ENCODE measurements at regions not wholly inside any gene's neighbourhood (a gene's known extent, or its start where the extent isn't known, plus 50 kb on each side); places are given as distances from the start of the nearest gene placed in this dataset.
"Not testable (repeated sequence)": the region's sequence is repeated elsewhere in the genome, so short reads cannot be mapped to it uniquely, and the experiment has no call there.

GRCh38 chr9:30048396-30048795, 2336.0 kb upstream of the ACO1 start:
- no peak for DNase-seq (ENCODE audit: low spot score)
- in situ Hi-C loops (cut with HindIII; ENCODE audit: low sequenced_read_pairs) = no loop called here

GRCh38 chr9:30058463-30058862, 2326.0 kb upstream of the ACO1 start:
- no peak for DNase-seq (ENCODE audit: low spot score)
- in situ Hi-C loops (cut with HindIII; ENCODE audit: low sequenced_read_pairs) = no loop called here

GRCh38 chr9:30060976-30061375, 2323.5 kb upstream of the ACO1 start:
- in situ Hi-C loops (cut with HindIII; ENCODE audit: low sequenced_read_pairs) = no loop called here

GRCh38 chr9:30065888-30066287, 2318.6 kb upstream of the ACO1 start:
- DNase-seq (ENCODE audit: low spot score) = no peak
- in situ Hi-C loops (cut with HindIII; ENCODE audit: low sequenced_read_pairs) = no loop called here

More at GRCh38 chr9:30060976-30061375, 2323.5 kb upstream of the ACO1 start:
- no peak for DNase-seq (ENCODE audit: low spot score)

GRCh38 chr9:30069236-30069635, 2315.2 kb upstream of the ACO1 start:
- in situ Hi-C loops (cut with HindIII; ENCODE audit: low sequenced_read_pairs); DNase-seq (ENCODE audit: low spot score): not testable (repeated sequence)

- in situ Hi-C loops (cut with HindIII; ENCODE audit: low sequenced_read_pairs) = no loop called here
- DNase-seq (ENCODE audit: low spot score) = no peak
Observed at GRCh38 chr9:30075022-30075421, 2309.4 kb upstream of the ACO1 start.

- in situ Hi-C loops (cut with HindIII; ENCODE audit: low sequenced_read_pairs) = no loop called here
Observed at GRCh38 chr9:30075451-30076199, 2308.8 kb upstream of the ACO1 start.

GRCh38 chr9:30078195-30078594, 2306.2 kb upstream of the ACO1 start:
- no peak for DNase-seq (ENCODE audit: low spot score)
- in situ Hi-C loops (cut with HindIII; ENCODE audit: low sequenced_read_pairs) = no loop called here

More at GRCh38 chr9:30075451-30076199, 2308.8 kb upstream of the ACO1 start:
- DNase-seq (ENCODE audit: low spot score) = no peak

- DNase-seq (ENCODE audit: low spot score) = no peak
- in situ Hi-C loops (cut with HindIII; ENCODE audit: low sequenced_read_pairs) = no loop called here
Observed at GRCh38 chr9:30089428-30089827, 2295.0 kb upstream of the ACO1 start.

- in situ Hi-C loops (cut with HindIII; ENCODE audit: low sequenced_read_pairs) = no loop called here
- no peak for DNase-seq (ENCODE audit: low spot score)
Observed at GRCh38 chr9:30103647-30104394, 2280.6 kb upstream of the ACO1 start.

GRCh38 chr9:30107134-30107533, 2277.3 kb upstream of the ACO1 start:
- DNase-seq (ENCODE audit: low spot score); in situ Hi-C loops (cut with HindIII; ENCODE audit: low sequenced_read_pairs): not testable (repeated sequence)

- DNase-seq (ENCODE audit: low spot score) = no peak
- in situ Hi-C loops (cut with HindIII; ENCODE audit: low sequenced_read_pairs) = no loop called here
Observed at GRCh38 chr9:30116673-30117217, 2267.7 kb upstream of the ACO1 start.

GRCh38 chr9:30120666-30121065, 2263.8 kb upstream of the ACO1 start:
- no peak for DNase-seq (ENCODE audit: low spot score)
- in situ Hi-C loops (cut with HindIII; ENCODE audit: low sequenced_read_pairs) = no loop called here

- DNase-seq (ENCODE audit: low spot score) = no peak
- in situ Hi-C loops (cut with HindIII; ENCODE audit: low sequenced_read_pairs) = no loop called here
Observed at GRCh38 chr9:30121611-30122010, 2262.8 kb upstream of the ACO1 start.

- DNase-seq (ENCODE audit: low spot score) = no peak
- in situ Hi-C loops (cut with HindIII; ENCODE audit: low sequenced_read_pairs) = no loop called here
Observed at GRCh38 chr9:30125881-30126280, 2258.6 kb upstream of the ACO1 start.

GRCh38 chr9:30127371-30127770, 2257.1 kb upstream of the ACO1 start:
- DNase-seq (ENCODE audit: low spot score) = no peak
- in situ Hi-C loops (cut with HindIII; ENCODE audit: low sequenced_read_pairs) = no loop called here

- DNase-seq (ENCODE audit: low spot score) = no peak
Observed at GRCh38 chr9:30140407-30140806, 2244.0 kb upstream of the ACO1 start.

GRCh38 chr9:30160570-30160969, 2223.9 kb upstream of the ACO1 start:
- in situ Hi-C loops (cut with HindIII; ENCODE audit: low sequenced_read_pairs) = no loop called here

More at GRCh38 chr9:30140407-30140806, 2244.0 kb upstream of the ACO1 start:
- in situ Hi-C loops (cut with HindIII; ENCODE audit: low sequenced_read_pairs) = no loop called here

GRCh38 chr9:30172206-30172605, 2212.2 kb upstream of the ACO1 start:
- DNase-seq (ENCODE audit: low spot score) = no peak
- in situ Hi-C loops (cut with HindIII; ENCODE audit: low sequenced_read_pairs) = no loop called here

More at GRCh38 chr9:30160570-30160969, 2223.9 kb upstream of the ACO1 start:
- DNase-seq (ENCODE audit: low spot score) = no peak

GRCh38 chr9:30178610-30179009, 2205.8 kb upstream of the ACO1 start:
- DNase-seq (ENCODE audit: low spot score) = no peak
- in situ Hi-C loops (cut with HindIII; ENCODE audit: low sequenced_read_pairs) = no loop called here

Measured in G401 (cell line).